ENCODE measurements at regions not wholly inside any gene's neighbourhood (a gene's known extent, or its start where the extent isn't known, plus 50 kb on each side); places are given as distances from the start of the nearest gene placed in this dataset.

DNA sequence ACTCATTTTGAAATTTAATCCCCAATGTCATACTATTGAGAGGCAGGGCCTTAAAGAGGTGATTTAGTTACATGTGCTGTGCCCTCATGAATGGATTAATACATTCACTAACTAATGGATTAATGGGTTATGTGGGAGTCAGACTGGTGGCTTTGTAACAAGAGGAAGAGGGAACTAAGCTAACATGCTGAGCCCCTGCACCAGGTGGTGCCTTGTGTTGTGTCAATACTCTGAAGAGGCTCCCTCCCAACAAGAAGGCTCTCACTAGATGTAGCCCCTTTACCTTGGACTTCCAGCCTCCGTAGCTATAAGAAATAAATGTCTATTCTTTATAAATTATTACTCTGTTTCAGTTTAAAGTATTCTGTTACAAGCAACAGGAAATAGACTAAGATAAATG, 411.9 kb upstream of the EMCN start:
- TF ChIP-seq, protein P1, sequence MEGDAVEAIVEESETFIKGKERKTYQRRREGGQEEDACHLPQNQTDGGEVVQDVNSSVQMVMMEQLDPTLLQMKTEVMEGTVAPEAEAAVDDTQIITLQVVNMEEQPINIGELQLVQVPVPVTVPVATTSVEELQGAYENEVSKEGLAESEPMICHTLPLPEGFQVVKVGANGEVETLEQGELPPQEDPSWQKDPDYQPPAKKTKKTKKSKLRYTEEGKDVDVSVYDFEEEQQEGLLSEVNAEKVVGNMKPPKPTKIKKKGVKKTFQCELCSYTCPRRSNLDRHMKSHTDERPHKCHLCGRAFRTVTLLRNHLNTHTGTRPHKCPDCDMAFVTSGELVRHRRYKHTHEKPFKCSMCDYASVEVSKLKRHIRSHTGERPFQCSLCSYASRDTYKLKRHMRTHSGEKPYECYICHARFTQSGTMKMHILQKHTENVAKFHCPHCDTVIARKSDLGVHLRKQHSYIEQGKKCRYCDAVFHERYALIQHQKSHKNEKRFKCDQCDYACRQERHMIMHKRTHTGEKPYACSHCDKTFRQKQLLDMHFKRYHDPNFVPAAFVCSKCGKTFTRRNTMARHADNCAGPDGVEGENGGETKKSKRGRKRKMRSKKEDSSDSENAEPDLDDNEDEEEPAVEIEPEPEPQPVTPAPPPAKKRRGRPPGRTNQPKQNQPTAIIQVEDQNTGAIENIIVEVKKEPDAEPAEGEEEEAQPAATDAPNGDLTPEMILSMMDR (conservative IDR thresholded peaks at IDR 0.05; ENCODE audit: low read length): no peak
- no peak for TF ChIP-seq EZH2phosphoT487 (IDR thresholded peaks at IDR 0.05; ENCODE audit: borderline replicate concordance, low read depth, low read length)

Data from OCI-LY7 (cell line).